Uterus (tissue), 3 donors: ENCODE measurements at regions not wholly inside any gene's neighbourhood (a gene's known extent, or its start where the extent isn't known, plus 50 kb on each side); places are given as distances from the start of the nearest gene placed in this dataset.

Experiments
- DNase-seq, 2 donors: peaks; one replicate each; pipeline ENCODE4 v3.0.0-alpha.2; 2019 to 2020
- H3K27ac ChIP-seq, 2 donors: fragments of 200-600 bp; sonication (generic); 1 replicate in 1 of 2; 2 replicates in 1 of 2; pipeline ENCODE4 v1.5.1; 2016 to 2018
- H3K27me3 ChIP-seq, 2 donors: fragments of 200-600 bp; sonication (generic); one replicate each; pipeline ENCODE4 v1.5.1; 2018 to 2019; ENCODE audit warnings: control low read depth in 1 of 2
- H3K36me3 ChIP-seq, 2 donors: fragments of 200-600 bp; sonication (generic); one replicate each; pipeline ENCODE4 v1.5.1; 2019; ENCODE audit warnings: control low read depth in 1 of 2
- H3K4me1 ChIP-seq, 2 donors: fragments of 200-600 bp; sonication (generic); one replicate each; pipeline ENCODE4 v1.5.1; 2018 to 2019; ENCODE audit warnings: control low read depth in 1 of 2
- H3K4me3 ChIP-seq, 2 donors: fragments of 200-600 bp; sonication (generic); 1 replicate in 1 of 2; 2 replicates in 1 of 2; pipeline ENCODE4 v1.5.1; 2018 to 2019; ENCODE audit warnings: mild to moderate bottlenecking in 1 of 2
- H3K9me3 ChIP-seq, 2 donors: fragments of 200-600 bp; sonication (generic); one replicate each; pipeline ENCODE4 v1.5.1; 2019; ENCODE audit warnings: control low read depth in 1 of 2
- CTCF ChIP-seq, 4 experiments: fragments of 200-600 bp in 2 of 4; fragments of 450-650 bp in 2 of 4; sonication (generic) in 2 of 4; IDR thresholded peaks; one replicate each; pipeline ENCODE4 v1.5.1; 2016 to 2019; ENCODE audit warnings: antibody characterized with exemption in 4 of 4, mild to moderate bottlenecking in 2 of 4, moderate library complexity in 1 of 4
- POLR2A ChIP-seq, 2 donors: fragments of 450-650 bp; IDR thresholded peaks; one replicate each; pipeline ENCODE4 v1.6.1; 2016; ENCODE audit warnings: antibody characterized with exemption in 2 of 2, mild to moderate bottlenecking in 1 of 2, moderate library complexity in 1 of 2
- intact Hi-C: fragments of 100-400 bp; cut with DNase I; formaldehyde crosslinking; loops from one replicate; pipeline ENCODE4 v1.15.1; 2023; ENCODE audit warnings: low total_unique reads
- donor health status: DM: yes; HTN: yes; CAD: no.

GRCh38 chr5:6905883-6906282 lies 192.7 kb downstream of the TENT4A start:
- no peak overlapping the region for H3K27ac ChIP-seq
- intact Hi-C loops: no loop called here
- no peaks in the 10 kb centered on the region for H3K27me3 ChIP-seq
- H3K4me3 ChIP-seq: no peak overlapping the region
- H3K36me3 ChIP-seq: no peaks in the 10 kb centered on the region
- no peaks in the 10 kb centered on the region for H3K9me3 ChIP-seq
- no peaks in the 10 kb centered on the region for H3K4me1 ChIP-seq
- no peak for TF ChIP-seq CTCF (IDR thresholded peaks at IDR 0.05)
- TF ChIP-seq POLR2A (IDR thresholded peaks at IDR 0.05): no peak
- no peak for DNase-seq

- Histone ChIP-seq H3K9me3 (no peaks in the 10 kb centered on the region), H3K27ac (no peak overlapping the region), H3K27me3 (no peaks in the 10 kb centered on the region), H3K4me3 (no peak overlapping the region), H3K4me1 (no peaks in the 10 kb centered on the region), H3K36me3 (no peaks in the 10 kb centered on the region)
- TF ChIP-seq POLR2A (IDR thresholded peaks at IDR 0.05): no peak
- intact Hi-C loops: no loop called here
- no peak for DNase-seq
Measured at GRCh38 chr5:6907320-6907918, 194.2 kb downstream of the TENT4A start.

- H3K4me3 ChIP-seq: no peak overlapping the region
- H3K27me3 ChIP-seq: no peaks in the 10 kb centered on the region
- no peak overlapping the region for H3K27ac ChIP-seq
- no peaks in the 10 kb centered on the region for H3K4me1 ChIP-seq
- no peaks in the 10 kb centered on the region for H3K36me3 ChIP-seq
- H3K9me3 ChIP-seq: no peaks in the 10 kb centered on the region
- intact Hi-C loops: no loop called here
- TF ChIP-seq POLR2A (IDR thresholded peaks at IDR 0.05) (no peak), CTCF (IDR thresholded peaks at IDR 0.05) (no peak)
- no peak for DNase-seq
Measured at GRCh38 chr5:6909901-6910300, 196.7 kb downstream of the TENT4A start.

GRCh38 chr5:6910950-6911349 lies 197.7 kb downstream of the TENT4A start:
- no peak for DNase-seq

DNA sequence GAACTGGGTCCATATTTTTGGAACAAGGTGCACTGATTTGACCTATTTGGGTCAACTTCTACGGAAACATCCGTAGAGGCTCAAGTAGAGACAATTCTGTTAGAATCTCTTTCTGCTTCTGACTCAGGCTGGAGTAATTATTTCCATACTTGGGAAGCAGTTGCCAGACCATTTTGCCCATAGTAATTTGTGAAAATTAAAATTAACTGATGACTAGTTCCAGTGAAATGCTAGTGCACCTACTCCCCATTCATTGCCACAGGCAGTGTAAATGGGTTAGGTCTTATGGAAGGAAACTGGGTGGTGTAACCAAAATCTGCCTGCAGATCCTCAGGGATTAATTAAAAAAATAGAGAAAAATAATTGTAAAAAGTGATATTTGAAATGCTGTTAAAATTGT lies 201.1 kb downstream of the TENT4A start:
- TF ChIP-seq CTCF (IDR thresholded peaks at IDR 0.05) (no peak), POLR2A (IDR thresholded peaks at IDR 0.05) (no peak)
- intact Hi-C loops: no loop called here
- no peaks in the 10 kb centered on the region for H3K36me3 ChIP-seq
- no peak overlapping the region for H3K4me3 ChIP-seq
- H3K27ac ChIP-seq: no peak overlapping the region
- H3K27me3 ChIP-seq: no peaks in the 10 kb centered on the region
- H3K9me3 ChIP-seq: no peaks in the 10 kb centered on the region
- DNase-seq: no peak
- no peaks in the 10 kb centered on the region for H3K4me1 ChIP-seq

More at GRCh38 chr5:6910950-6911349, 197.7 kb downstream of the TENT4A start:
- H3K36me3 ChIP-seq: no peaks in the 10 kb centered on the region
- H3K4me3 ChIP-seq: no peak overlapping the region
- no peaks in the 10 kb centered on the region for H3K27me3 ChIP-seq
- intact Hi-C loops: no loop called here
- no peaks in the 10 kb centered on the region for H3K9me3 ChIP-seq
- no peak overlapping the region for H3K27ac ChIP-seq
- no peaks in the 10 kb centered on the region for H3K4me1 ChIP-seq
- TF ChIP-seq POLR2A (IDR thresholded peaks at IDR 0.05) (no peak), CTCF (IDR thresholded peaks at IDR 0.05) (no peak)

- Histone ChIP-seq H3K9me3 (no peaks in the 10 kb centered on the region), H3K4me1 (no peaks in the 10 kb centered on the region)
- DNase-seq: no peak
Measured at GRCh38 chr5:6915574-6915973, 202.3 kb downstream of the TENT4A start.

More at GRCh38 chr5:6915574-6915973, 202.3 kb downstream of the TENT4A start:
- TF ChIP-seq POLR2A (IDR thresholded peaks at IDR 0.05) (no peak), CTCF (IDR thresholded peaks at IDR 0.05) (no peak)
- Histone ChIP-seq H3K4me3 (no peak overlapping the region), H3K27ac (no peak overlapping the region), H3K36me3 (no peaks in the 10 kb centered on the region), H3K27me3 (no peaks in the 10 kb centered on the region)
- intact Hi-C loops: no loop called here
